ENCODE measurements at regions not wholly inside any gene's neighbourhood (a gene's known extent, or its start where the extent isn't known, plus 50 kb on each side); places are given as distances from the start of the nearest gene placed in this dataset.

- DNase-seq (ENCODE audit: low spot score): no peak
Measured at GRCh38 chr2:191515551-191515950, 162.4 kb upstream of the NABP1 start.

DNA sequence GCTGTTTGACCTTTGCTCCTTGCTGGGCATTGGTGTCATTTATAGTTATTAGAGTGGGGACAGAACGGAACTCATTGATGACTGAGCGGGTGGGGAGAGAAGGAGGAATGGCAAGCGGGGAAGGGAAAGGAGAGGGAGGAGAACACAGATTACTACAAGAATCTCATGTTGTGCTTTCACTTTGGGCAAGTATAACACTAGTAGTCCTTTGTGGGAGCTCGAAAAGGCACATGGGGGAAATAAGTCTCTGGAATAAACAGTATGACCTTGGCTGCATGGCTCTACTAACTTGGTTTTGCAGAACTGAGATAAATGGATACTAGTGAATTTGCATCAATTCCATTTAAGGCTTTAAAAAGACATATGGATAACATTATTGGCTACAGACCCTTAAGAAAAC is 161.7 kb upstream of the NABP1 start:
- DNase-seq (ENCODE audit: low spot score): no peak

GRCh38 chr2:191521608-191522208 is 156.2 kb upstream of the NABP1 start:
- peak; percentile 9 for DNase-seq (ENCODE audit: low spot score)

DNA sequence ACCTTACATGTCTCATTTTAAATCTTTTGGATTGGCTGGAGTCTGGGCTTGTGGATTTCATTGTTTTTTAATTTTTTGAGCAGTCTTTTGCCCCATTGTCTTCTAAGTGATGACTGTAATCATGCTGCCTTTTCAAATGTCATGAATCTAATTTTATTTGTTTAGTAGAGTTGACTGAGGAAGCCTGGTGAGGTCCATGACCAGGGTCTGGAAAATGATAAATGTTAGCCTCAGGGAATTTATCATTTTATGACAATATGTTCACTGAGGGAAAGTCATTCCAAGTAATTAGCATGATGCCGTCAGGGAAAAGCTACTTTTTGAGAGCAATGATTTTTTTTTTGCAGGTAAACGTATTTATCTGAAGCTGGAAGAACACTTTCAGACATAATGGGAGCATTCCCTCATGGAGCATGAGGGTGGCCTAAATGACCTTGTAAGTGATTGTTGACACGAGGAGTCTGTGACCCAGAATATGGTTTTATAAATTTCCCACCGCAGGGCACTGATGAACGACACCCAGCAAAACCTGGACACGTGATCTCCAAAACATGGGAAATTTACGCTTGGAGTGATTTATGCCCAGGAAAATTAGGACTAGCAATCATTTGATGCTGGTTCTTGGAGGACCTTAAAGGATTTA is 155.3 kb upstream of the NABP1 start:
- no peak for DNase-seq (ENCODE audit: low spot score)

DNA sequence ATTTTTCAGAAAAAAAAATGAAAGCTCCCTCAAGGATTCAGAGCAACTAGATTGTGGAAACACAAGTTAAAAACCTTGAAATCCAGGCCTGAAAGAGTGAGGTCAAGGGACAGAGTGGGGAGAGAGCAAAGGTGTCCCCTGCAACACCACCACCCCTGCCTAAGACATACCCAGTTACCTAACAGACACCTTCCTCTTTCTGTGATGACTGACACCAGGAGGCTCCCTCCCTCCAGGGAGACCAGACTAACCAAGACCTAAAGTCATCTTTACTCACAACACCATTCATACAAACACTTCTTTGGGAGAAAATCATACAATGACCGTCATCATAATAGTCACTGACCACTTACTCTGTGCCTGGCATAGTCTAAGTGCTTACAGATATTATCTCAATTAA is 151.8 kb upstream of the NABP1 start:
- no peak for DNase-seq (ENCODE audit: low spot score)

GRCh38 chr2:191526536-191526935 is 151.4 kb upstream of the NABP1 start:
- no peak for DNase-seq (ENCODE audit: low spot score)

DNA sequence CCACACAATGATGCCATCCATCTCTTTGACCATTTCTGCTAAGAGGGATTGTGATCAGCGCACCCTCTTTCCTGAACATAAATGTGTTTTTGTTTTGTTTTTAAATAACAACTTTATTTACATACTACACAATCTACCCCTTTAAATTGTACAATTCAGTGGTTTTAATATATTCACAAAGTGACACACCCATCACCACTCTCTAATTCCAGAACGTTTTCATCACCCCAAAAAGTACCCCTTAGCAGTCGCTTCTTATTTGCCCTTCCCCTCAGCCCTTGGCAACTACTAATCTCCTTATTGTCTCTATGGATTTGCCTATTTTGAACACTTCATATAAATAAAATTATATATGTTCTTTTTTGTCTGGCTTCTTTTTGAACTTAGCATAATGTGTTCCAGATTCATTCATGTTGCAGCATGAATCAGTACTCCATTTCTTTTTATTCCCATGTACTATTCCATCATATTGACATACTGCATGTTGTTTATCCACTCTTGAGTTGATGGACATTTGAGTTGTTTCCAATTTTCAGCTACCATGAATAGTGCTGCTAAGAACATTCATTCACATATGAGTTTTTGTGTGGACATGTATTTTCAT is 150.9 kb upstream of the NABP1 start:
- no peak for DNase-seq (ENCODE audit: low spot score)

- DNase-seq (ENCODE audit: low spot score): no peak
Measured at GRCh38 chr2:191530618-191531017, 147.3 kb upstream of the NABP1 start.

DNA sequence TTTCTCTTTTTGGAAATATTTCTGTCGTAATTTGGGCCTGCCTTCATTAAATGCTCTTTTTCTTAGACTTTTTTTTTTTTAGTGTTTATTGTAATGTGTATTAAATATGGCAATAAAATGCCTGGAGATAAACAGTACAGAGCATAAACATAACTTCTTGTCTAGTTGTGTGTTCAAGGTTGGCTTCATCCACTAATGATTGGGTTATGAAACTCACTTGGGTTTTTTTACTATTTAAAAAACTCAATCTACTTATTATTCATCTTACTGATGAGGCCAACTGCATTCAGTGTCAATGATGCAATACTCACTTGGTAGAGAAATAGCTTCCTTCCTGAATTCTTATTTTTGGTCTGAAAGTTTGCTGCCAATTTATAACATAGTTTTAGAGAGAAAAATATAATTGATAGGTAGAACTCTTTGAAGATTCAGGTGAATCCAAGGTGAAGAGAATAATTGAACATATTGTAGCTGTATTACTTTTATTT is 144.2 kb upstream of the NABP1 start:
- DNase-seq (ENCODE audit: low spot score): no peak

- DNase-seq (ENCODE audit: low spot score): no peak
Measured at GRCh38 chr2:191537921-191538320, 140.0 kb upstream of the NABP1 start.

- no peak for DNase-seq (ENCODE audit: low spot score)
Measured at GRCh38 chr2:191538334-191538903, 139.5 kb upstream of the NABP1 start.

GRCh38 chr2:191539068-191539467 is 138.9 kb upstream of the NABP1 start:
- peak; percentile 7 for DNase-seq (ENCODE audit: low spot score)

- DNase-seq (ENCODE audit: low spot score): no peak
Measured at GRCh38 chr2:191540681-191541080, 137.3 kb upstream of the NABP1 start.

GRCh38 chr2:191543708-191544107 is 134.2 kb upstream of the NABP1 start:
- no peak for DNase-seq (ENCODE audit: low spot score)

- DNase-seq (ENCODE audit: low spot score): no peak
Measured at GRCh38 chr2:191544461-191545062, 133.4 kb upstream of the NABP1 start.

GRCh38 chr2:191545361-191545760 is 132.6 kb upstream of the NABP1 start:
- DNase-seq (ENCODE audit: low spot score): no peak

DNA sequence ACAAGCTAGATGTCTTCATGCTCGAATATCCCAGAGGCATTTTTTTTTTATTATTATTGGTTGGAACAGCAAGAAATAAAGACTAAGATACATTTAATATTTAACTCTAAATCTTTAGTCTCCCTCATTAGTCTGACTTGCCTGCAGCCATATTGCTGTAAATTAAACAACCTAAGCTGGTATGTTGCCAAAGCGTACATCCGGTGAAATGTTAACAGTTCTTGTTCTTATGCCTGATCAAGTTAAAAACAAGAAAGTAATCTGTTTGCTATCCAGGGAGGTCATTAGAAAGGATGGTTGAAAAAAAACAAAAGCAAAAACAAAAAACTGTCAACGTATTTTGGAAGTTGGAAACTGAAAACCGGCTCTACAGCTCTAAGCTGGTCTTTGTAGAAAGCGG is 125.9 kb upstream of the NABP1 start:
- no peak for DNase-seq (ENCODE audit: low spot score)

GRCh38 chr2:191554240-191554639 is 123.7 kb upstream of the NABP1 start:
- no peak for DNase-seq (ENCODE audit: low spot score)

- peak; percentile 80 for DNase-seq (ENCODE audit: low spot score)
Measured at GRCh38 chr2:191555092-191555742, 122.7 kb upstream of the NABP1 start.

GRCh38 chr2:191556463-191556862 is 121.5 kb upstream of the NABP1 start:
- no peak for DNase-seq (ENCODE audit: low spot score)

GRCh38 chr2:191557841-191558240 is 120.1 kb upstream of the NABP1 start:
- DNase-seq (ENCODE audit: low spot score): no peak

DNA sequence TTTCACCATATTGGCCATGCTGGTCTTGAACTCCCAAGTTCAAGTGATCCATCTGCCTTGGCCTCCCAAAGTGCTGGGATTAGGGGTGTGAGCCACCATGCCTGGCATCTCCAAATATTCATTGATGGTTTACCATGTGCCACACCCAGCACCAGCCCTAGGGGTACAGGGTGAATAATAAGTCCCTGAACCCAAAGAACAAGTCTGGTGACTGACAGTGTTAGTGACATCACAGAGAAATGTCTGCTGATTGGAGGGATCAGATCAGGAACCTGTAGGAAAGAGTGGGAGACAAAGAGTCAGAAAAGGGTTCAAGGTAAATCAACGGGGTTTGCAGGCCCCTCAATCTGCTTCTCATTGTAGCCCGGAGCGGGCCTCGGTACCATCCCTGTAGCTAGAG is 118.4 kb upstream of the NABP1 start:
- DNase-seq (ENCODE audit: low spot score): no peak

Measured in cerebellar cortex (tissue), 1 donor.